MCF 10A (cell line): ENCODE measurements at regions not wholly inside any gene's neighbourhood (a gene's known extent, or its start where the extent isn't known, plus 50 kb on each side); places are given as distances from the start of the nearest gene placed in this dataset.
"Not testable (repeated sequence)": the region's sequence is repeated elsewhere in the genome, so short reads cannot be mapped to it uniquely, and the experiment has no call there.

Source experiments
- BruUV-seq: library from RNA; stranded (reverse); fragments of 400-500 nt; replicated peaks from 2 replicates; lab custom pipeline; 2021; lab: Mats Ljungman, UMichigan
- CTCF ChIA-PET: fragments of 300-600 bp; sonication (Branson Sonifier 250); formaldehyde crosslinking; extraction: SDS; loops from one replicate; lab custom pipeline; 2021; ENCODE audit warnings: antibody characterized with exemption, inconsistent platforms; lab: Yijun Ruan, JAX
- POLR2A ChIA-PET: fragments of 300-600, 350-650 bp; sonication (Branson Sonifier 250); formaldehyde crosslinking; extraction: SDS; loops from one replicate; lab custom pipeline; 2020; ENCODE audit warnings: antibody characterized with exemption, inconsistent platforms; lab: Yijun Ruan, JAX
- DNase-seq: peaks from one replicate; pipeline ENCODE4 v3.0.0-alpha.2; 2018; ENCODE audit not compliant: unreplicated experiment
- H3K27ac Mint-ChIP-seq: one replicate; pipeline ENCODE4 v1.8.0; 2022; ENCODE audit warnings: mild to moderate bottlenecking, low read depth, mixed read lengths; ENCODE audit not compliant: unreplicated experiment
- H3K27me3 Mint-ChIP-seq: one replicate; pipeline ENCODE4 v1.8.0; 2022; ENCODE audit warnings: mixed read lengths; ENCODE audit not compliant: insufficient read depth, unreplicated experiment
- H3K36me3 Mint-ChIP-seq: one replicate; pipeline ENCODE4 v1.8.0; 2022; ENCODE audit warnings: mild to moderate bottlenecking, moderate library complexity, mixed read lengths; ENCODE audit not compliant: insufficient read depth, unreplicated experiment
- H3K4me1 Mint-ChIP-seq: one replicate; pipeline ENCODE4 v1.8.0; 2022; ENCODE audit warnings: mixed read lengths; ENCODE audit not compliant: insufficient read depth, unreplicated experiment
- H3K4me3 Mint-ChIP-seq: one replicate; pipeline ENCODE4 v1.8.0; 2022; ENCODE audit warnings: mild to moderate bottlenecking, moderate library complexity, mixed read lengths; ENCODE audit not compliant: unreplicated experiment
- H3K9me3 Mint-ChIP-seq: one replicate; pipeline ENCODE4 v1.8.0; 2022; ENCODE audit warnings: mixed read lengths; ENCODE audit not compliant: unreplicated experiment
- CTCF ChIP-seq: fragments of 200-600 bp; IDR thresholded peaks from one replicate; pipeline ENCODE4 v1.8.0; 2022; ENCODE audit warnings: antibody characterized with exemption, mild to moderate bottlenecking; ENCODE audit not compliant: unreplicated experiment
- intact Hi-C: fragments of 100-400 bp; cut with micrococcal nuclease; formaldehyde crosslinking; loops from 2 replicates; pipeline ENCODE4 v1.14.1; 2022

GRCh38 chr7:131627735-131628190 lies 71.3 kb upstream of the PODXL start:
- intact Hi-C loops = no loop called here
- Mint-ChIP-seq H3K27ac (no peak overlapping the region), H3K4me3 (no peak overlapping the region), H3K4me1 (peaks cover 17% of the 10 kb centered on the region), H3K27me3 (no peaks in the 10 kb centered on the region), H3K36me3 (no peaks in the 10 kb centered on the region), H3K9me3 (no peaks in the 10 kb centered on the region)
- DNase-seq = no peak
- no TSS peak for BruUV-seq
- no peak for TF ChIP-seq CTCF
- ChIA-PET POLR2A (interaction anchor here (0.6 kb wide), 1 partner anchor 76 kb away, joined by 3 read pairs; no protein-coding TSS in a partner anchor), CTCF (interaction anchor here (0.6 to 0.9 kb wide), 6 partner anchors 27 to 1864 kb away, joined by 3 read pairs; no protein-coding TSS in a partner anchor)

GRCh38 chr7:131626643-131627042 lies 70.2 kb upstream of the PODXL start:
- no peaks in the 10 kb centered on the region for H3K27me3 Mint-ChIP-seq
- no TSS peak for BruUV-seq
- intact Hi-C loops = no loop called here
- DNase-seq = no peak
- POLR2A ChIA-PET = interaction anchor here (0.7 kb wide), 1 partner anchor 9 kb away, joined by 4 read pairs; no protein-coding TSS in a partner anchor
- CTCF ChIA-PET = interaction anchor here (2.0 kb wide), 1 partner anchor 28 kb away, joined by 6 read pairs; no protein-coding TSS in a partner anchor
- no peak overlapping the region for H3K4me3 Mint-ChIP-seq
- no peak overlapping the region for H3K27ac Mint-ChIP-seq
- no peak for TF ChIP-seq CTCF
- H3K36me3 Mint-ChIP-seq = no peaks in the 10 kb centered on the region
- no peaks in the 10 kb centered on the region for H3K9me3 Mint-ChIP-seq
- H3K4me1 Mint-ChIP-seq = peaks cover 17% of the 10 kb centered on the region

GRCh38 chr7:131625817-131626372 lies 69.5 kb upstream of the PODXL start:
- H3K4me3 Mint-ChIP-seq = no peak overlapping the region
- H3K36me3 Mint-ChIP-seq = no peaks in the 10 kb centered on the region
- no peaks in the 10 kb centered on the region for H3K27me3 Mint-ChIP-seq
- ChIA-PET POLR2A (interaction anchor here (0.7 kb wide), 2 partner anchors 21 to 873 kb away, joined by 4 read pairs; no protein-coding TSS in a partner anchor), CTCF (interaction anchor here (0.6 to 2.0 kb wide), 4 partner anchors 9 to 63 kb away, joined by 3 to 6 read pairs (median 4); no protein-coding TSS in a partner anchor)
- peak; percentile 54 for DNase-seq
- no peak for TF ChIP-seq CTCF
- intact Hi-C loops = no loop called here
- peaks cover 13% of the 10 kb centered on the region for H3K4me1 Mint-ChIP-seq
- no peaks in the 10 kb centered on the region for H3K9me3 Mint-ChIP-seq
- H3K27ac Mint-ChIP-seq = no peak overlapping the region
- BruUV-seq = no TSS peak

GRCh38 chr7:131625345-131625744 lies 68.9 kb upstream of the PODXL start:
- POLR2A ChIA-PET = interaction anchor here (0.6 to 0.7 kb wide), 2 partner anchors 21 to 26 kb away, joined by 3 to 4 read pairs; no protein-coding TSS in a partner anchor
- H3K27me3 Mint-ChIP-seq, H3K9me3 Mint-ChIP-seq, H3K27ac Mint-ChIP-seq, DNase-seq, intact Hi-C loops, H3K36me3 Mint-ChIP-seq, H3K4me3 Mint-ChIP-seq, BruUV-seq: not testable (repeated sequence)
- peaks cover 10% of the 10 kb centered on the region for H3K4me1 Mint-ChIP-seq
- CTCF ChIA-PET = interaction anchor here (0.6 to 2.0 kb wide), 5 partner anchors 8 to 117 kb away, joined by 3 to 6 read pairs (median 4); no protein-coding TSS in a partner anchor
